ENCODE measurements at regions not wholly inside any gene's neighbourhood (a gene's known extent, or its start where the extent isn't known, plus 50 kb on each side); places are given as distances from the start of the nearest gene placed in this dataset.
"Not testable (repeated sequence)": the region's sequence is repeated elsewhere in the genome, so short reads cannot be mapped to it uniquely, and the experiment has no call there.

DNA sequence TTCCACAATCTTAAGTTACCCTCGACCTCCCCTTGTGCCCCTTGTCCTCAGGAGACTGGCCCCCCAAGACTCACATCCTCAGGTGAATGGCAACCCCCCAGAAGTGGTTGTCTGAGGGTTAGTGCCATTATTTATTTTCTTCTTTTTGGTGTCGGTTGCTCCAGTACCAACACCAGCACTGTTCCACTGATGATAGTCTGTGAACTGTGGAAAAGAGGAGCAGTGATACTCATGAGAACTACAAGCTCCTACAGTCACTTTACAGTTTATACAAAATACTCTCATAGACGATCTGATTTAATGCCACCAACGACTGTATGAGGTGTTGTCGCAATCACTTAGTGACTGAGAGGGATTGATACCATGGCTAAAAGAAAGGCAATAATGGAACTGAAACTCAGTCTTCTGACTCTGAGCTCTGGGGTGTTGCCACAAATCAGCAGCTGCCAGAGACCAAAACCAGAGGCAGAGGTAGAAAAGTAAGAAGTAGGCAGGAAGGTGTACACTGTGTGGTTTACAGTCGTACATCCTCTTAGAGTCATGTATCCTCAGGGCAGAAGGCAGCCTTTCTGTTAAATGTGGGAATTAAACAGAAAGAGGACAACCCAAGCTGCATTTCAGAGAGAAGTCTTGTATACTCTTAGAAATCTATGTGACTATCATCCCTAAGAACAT is 90.8 kb upstream of the ADCY2 start:
- H3K27me3 Mint-ChIP-seq (ENCODE audit: low read depth in 2 of 2); H3K36me3 Mint-ChIP-seq; H3K4me1 ChIP-seq (ENCODE audit: control insufficient read depth, insufficient read depth, low read length); H3K36me3 ChIP-seq (ENCODE audit: control insufficient read depth, insufficient read depth, low read length); H3K27me3 ChIP-seq (ENCODE audit: control insufficient read depth, insufficient read depth, low read length); H3K4me3 ChIP-seq (ENCODE audit: low read length); intact Hi-C loops (cut with micrococcal nuclease); DNase-seq; H3K27ac ChIP-seq (ENCODE audit: low read length); H3K27ac Mint-ChIP-seq; H3K4me3 Mint-ChIP-seq; H3K9me3 Mint-ChIP-seq; ATAC-seq; H3K9me3 ChIP-seq (ENCODE audit: control insufficient read depth, insufficient read depth, low read length); H3K4me1 Mint-ChIP-seq: not testable (repeated sequence)
- WGBS (ENCODE audit: insufficient coverage) = no CpG with 5 or more reads among the region's 6 CpGs

DNA sequence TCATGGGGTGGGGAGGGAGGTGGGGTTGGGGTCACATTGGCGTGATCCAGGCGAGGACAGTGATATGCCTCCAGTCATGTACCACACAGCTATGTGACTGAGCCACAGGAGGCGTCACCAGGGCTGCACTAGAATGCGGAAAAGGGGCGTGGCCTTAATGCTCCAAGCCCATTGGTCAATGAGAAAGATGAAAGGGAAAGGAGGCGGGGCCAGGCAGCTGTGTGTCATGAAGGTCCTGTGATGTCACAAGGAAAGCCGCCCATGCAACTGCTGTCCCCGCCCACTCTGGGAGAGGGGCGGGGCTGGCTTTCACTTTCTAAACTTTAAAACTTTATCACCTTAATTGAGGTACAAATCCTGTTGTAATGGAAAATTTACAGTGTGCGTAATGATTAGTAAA is 89.4 kb upstream of the ADCY2 start:
- H3K36me3 Mint-ChIP-seq; H3K36me3 ChIP-seq (ENCODE audit: control insufficient read depth, insufficient read depth, low read length); H3K4me1 ChIP-seq (ENCODE audit: control insufficient read depth, insufficient read depth, low read length); H3K9me3 Mint-ChIP-seq; H3K27me3 Mint-ChIP-seq (ENCODE audit: low read depth in 2 of 2); H3K9me3 ChIP-seq (ENCODE audit: control insufficient read depth, insufficient read depth, low read length); H3K4me3 ChIP-seq (ENCODE audit: low read length); ATAC-seq; H3K4me3 Mint-ChIP-seq; H3K27ac ChIP-seq (ENCODE audit: low read length); H3K27ac Mint-ChIP-seq; H3K4me1 Mint-ChIP-seq; H3K27me3 ChIP-seq (ENCODE audit: control insufficient read depth, insufficient read depth, low read length); intact Hi-C loops (cut with micrococcal nuclease): not testable (repeated sequence)
- WGBS (ENCODE audit: insufficient coverage) = 88% methylated on average over 6 of the region's 10 CpGs
- DNase-seq = peak in 1 of 2 donors; percentile 35

DNA sequence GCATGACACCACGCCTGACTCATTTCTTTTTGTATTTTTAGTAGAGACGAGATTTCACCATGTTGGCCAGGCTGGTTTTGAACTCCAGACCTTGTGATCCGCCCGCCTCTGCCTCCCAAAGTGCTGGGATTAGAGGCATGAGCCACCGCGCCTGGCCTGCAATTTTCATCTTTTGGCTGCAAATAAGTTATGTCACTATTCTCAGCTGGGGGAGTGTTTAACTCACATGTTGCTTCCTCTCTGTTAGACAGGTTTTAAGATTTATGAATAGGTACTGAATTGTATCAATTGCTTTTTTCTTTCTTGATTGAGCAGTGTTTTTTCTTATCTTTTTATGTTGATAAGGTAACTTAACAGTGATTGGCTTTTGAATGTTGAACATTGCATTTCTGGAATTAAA is 88.2 kb upstream of the ADCY2 start:
- H3K36me3 Mint-ChIP-seq; H3K4me1 Mint-ChIP-seq; H3K27me3 ChIP-seq (ENCODE audit: control insufficient read depth, insufficient read depth, low read length); H3K27ac ChIP-seq (ENCODE audit: low read length); intact Hi-C loops (cut with micrococcal nuclease); H3K9me3 ChIP-seq (ENCODE audit: control insufficient read depth, insufficient read depth, low read length); H3K4me1 ChIP-seq (ENCODE audit: control insufficient read depth, insufficient read depth, low read length); H3K27ac Mint-ChIP-seq; DNase-seq; H3K27me3 Mint-ChIP-seq (ENCODE audit: low read depth in 2 of 2); H3K4me3 ChIP-seq (ENCODE audit: low read length); H3K36me3 ChIP-seq (ENCODE audit: control insufficient read depth, insufficient read depth, low read length); H3K4me3 Mint-ChIP-seq; ATAC-seq; H3K9me3 Mint-ChIP-seq: not testable (repeated sequence)
- WGBS (ENCODE audit: insufficient coverage) = 92% methylated on average over 6 of the region's 6 CpGs

DNA sequence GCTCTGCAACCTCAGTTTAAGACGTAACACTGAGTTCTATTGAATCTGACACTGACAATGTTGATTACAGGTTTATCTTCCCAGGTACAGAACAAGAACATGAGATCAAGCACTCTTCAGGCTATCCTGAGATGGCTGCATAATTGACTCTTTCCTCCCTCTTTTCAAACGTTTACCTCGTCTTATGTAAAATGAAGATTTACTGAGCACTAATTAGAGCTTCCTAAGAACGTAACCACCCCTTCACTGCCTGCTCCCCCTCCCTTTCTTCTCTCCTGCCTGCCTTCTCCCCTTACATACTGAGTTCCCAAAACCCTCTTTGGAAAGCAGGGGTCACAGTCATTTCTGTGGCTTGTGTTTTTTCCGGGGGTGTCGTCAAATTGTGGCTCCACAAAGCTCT is 86.2 kb upstream of the ADCY2 start:
- intact Hi-C loops (cut with micrococcal nuclease) = not testable (repeated sequence)

DNA sequence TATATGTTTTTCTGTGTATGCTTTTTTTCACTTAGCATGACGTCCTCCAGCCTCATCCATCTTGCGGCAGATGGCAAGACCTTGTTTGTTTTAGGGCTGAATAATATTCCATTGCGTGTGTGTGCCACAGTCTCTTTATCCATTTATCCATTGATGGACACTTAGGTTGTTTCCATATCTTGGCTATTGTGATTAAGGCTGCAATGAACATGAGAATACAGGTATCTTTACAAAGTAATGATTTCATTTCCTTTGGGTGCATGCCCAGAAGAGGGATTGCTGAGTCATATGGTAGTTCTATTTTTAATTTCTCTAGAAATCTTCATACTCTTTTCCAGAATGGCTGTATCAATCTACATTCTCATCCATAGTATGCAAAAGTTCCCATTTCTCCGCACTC is 85.3 kb upstream of the ADCY2 start:
- intact Hi-C loops (cut with micrococcal nuclease); ATAC-seq; H3K4me3 Mint-ChIP-seq; H3K4me3 ChIP-seq (ENCODE audit: low read length); H3K27ac Mint-ChIP-seq; H3K4me1 Mint-ChIP-seq; H3K27me3 Mint-ChIP-seq (ENCODE audit: low read depth in 2 of 2); H3K27ac ChIP-seq (ENCODE audit: low read length); H3K36me3 ChIP-seq (ENCODE audit: control insufficient read depth, insufficient read depth, low read length); H3K27me3 ChIP-seq (ENCODE audit: control insufficient read depth, insufficient read depth, low read length); H3K9me3 ChIP-seq (ENCODE audit: control insufficient read depth, insufficient read depth, low read length); H3K4me1 ChIP-seq (ENCODE audit: control insufficient read depth, insufficient read depth, low read length); DNase-seq; H3K36me3 Mint-ChIP-seq; H3K9me3 Mint-ChIP-seq: not testable (repeated sequence)
- 87% methylated on average over 3 of the region's 4 CpGs for WGBS (ENCODE audit: insufficient coverage)

More for the DNA sequence above, 86.2 kb upstream of the ADCY2 start:
- WGBS (ENCODE audit: insufficient coverage) = 47% methylated on average over 6 of the region's 6 CpGs
- H3K9me3 ChIP-seq (ENCODE audit: control insufficient read depth, insufficient read depth, low read length); H3K27me3 ChIP-seq (ENCODE audit: control insufficient read depth, insufficient read depth, low read length); H3K4me1 Mint-ChIP-seq; DNase-seq; H3K36me3 ChIP-seq (ENCODE audit: control insufficient read depth, insufficient read depth, low read length); H3K36me3 Mint-ChIP-seq; H3K4me1 ChIP-seq (ENCODE audit: control insufficient read depth, insufficient read depth, low read length); H3K27ac ChIP-seq (ENCODE audit: low read length); ATAC-seq; H3K4me3 Mint-ChIP-seq; H3K9me3 Mint-ChIP-seq; H3K27ac Mint-ChIP-seq; H3K27me3 Mint-ChIP-seq (ENCODE audit: low read depth in 2 of 2); H3K4me3 ChIP-seq (ENCODE audit: low read length): not testable (repeated sequence)

DNA sequence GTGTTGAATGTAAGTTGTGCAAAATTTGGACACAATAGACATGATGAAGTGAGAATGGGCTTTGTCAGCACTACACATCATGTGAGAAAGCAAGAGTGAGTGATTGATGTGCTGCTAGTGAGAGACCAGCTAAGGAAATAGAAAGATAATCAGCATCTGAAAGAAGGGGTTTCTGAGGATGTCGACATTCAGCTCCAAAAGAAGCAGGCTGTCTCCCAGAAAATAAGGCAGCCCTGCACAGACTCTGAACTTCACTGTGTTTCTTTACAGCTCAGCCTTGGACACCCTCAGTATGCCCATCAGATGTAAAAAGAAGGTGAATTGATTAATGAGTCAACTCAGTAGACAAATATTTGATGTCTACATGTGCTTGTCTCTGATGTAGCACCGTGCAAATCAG is 80.8 kb upstream of the ADCY2 start:
- no peak overlapping the region for H3K27ac Mint-ChIP-seq
- WGBS (ENCODE audit: insufficient coverage) = 73% methylated on average over 2 of the region's 2 CpGs
- H3K27ac ChIP-seq (ENCODE audit: low read length) = no peak overlapping the region
- no peak for ATAC-seq
- H3K4me1 ChIP-seq (ENCODE audit: control insufficient read depth, insufficient read depth, low read length) = no peaks in the 10 kb centered on the region
- no peak overlapping the region for H3K4me3 ChIP-seq (ENCODE audit: low read length)
- no peak for DNase-seq
- no peaks in the 10 kb centered on the region for H3K4me1 Mint-ChIP-seq
- peaks cover 15 to 17% of the 10 kb centered on the region in 2 donors for H3K9me3 Mint-ChIP-seq
- H3K36me3 ChIP-seq (ENCODE audit: control insufficient read depth, insufficient read depth, low read length) = no peaks in the 10 kb centered on the region
- H3K27me3 Mint-ChIP-seq (ENCODE audit: low read depth in 2 of 2) = no peaks in the 10 kb centered on the region
- TF ChIP-seq, protein P1, sequence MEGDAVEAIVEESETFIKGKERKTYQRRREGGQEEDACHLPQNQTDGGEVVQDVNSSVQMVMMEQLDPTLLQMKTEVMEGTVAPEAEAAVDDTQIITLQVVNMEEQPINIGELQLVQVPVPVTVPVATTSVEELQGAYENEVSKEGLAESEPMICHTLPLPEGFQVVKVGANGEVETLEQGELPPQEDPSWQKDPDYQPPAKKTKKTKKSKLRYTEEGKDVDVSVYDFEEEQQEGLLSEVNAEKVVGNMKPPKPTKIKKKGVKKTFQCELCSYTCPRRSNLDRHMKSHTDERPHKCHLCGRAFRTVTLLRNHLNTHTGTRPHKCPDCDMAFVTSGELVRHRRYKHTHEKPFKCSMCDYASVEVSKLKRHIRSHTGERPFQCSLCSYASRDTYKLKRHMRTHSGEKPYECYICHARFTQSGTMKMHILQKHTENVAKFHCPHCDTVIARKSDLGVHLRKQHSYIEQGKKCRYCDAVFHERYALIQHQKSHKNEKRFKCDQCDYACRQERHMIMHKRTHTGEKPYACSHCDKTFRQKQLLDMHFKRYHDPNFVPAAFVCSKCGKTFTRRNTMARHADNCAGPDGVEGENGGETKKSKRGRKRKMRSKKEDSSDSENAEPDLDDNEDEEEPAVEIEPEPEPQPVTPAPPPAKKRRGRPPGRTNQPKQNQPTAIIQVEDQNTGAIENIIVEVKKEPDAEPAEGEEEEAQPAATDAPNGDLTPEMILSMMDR (IDR thresholded peaks at IDR 0.05) = no peak
- H3K27me3 ChIP-seq (ENCODE audit: control insufficient read depth, insufficient read depth, low read length) = no peaks in the 10 kb centered on the region
- no peaks in the 10 kb centered on the region for H3K36me3 Mint-ChIP-seq
- intact Hi-C loops (cut with micrococcal nuclease) = no loop called here
- H3K4me3 Mint-ChIP-seq = no peak overlapping the region
- peaks cover 2% of the 10 kb centered on the region for H3K9me3 ChIP-seq (ENCODE audit: control insufficient read depth, insufficient read depth, low read length)
